ENCODE measurements at regions not wholly inside any gene's neighbourhood (a gene's known extent, or its start where the extent isn't known, plus 50 kb on each side); places are given as distances from the start of the nearest gene placed in this dataset.
A peak's percentile ranks its signal among the peaks of the same experiment; 100 is the strongest.

GRCh38 chr15:35161694-35162093 is 76.6 kb upstream of the NANOGP8 start:
- no peak for DNase-seq

- no peak for DNase-seq
These were observed 74.1 kb upstream of the NANOGP8 start for GRCh38 chr15:35159170-35159569.

GRCh38 chr15:35151782-35152181 is 66.7 kb upstream of the NANOGP8 start:
- no peak for DNase-seq

- DNase-seq: no peak
These were observed 66.3 kb upstream of the NANOGP8 start for GRCh38 chr15:35151381-35151780.

DNA sequence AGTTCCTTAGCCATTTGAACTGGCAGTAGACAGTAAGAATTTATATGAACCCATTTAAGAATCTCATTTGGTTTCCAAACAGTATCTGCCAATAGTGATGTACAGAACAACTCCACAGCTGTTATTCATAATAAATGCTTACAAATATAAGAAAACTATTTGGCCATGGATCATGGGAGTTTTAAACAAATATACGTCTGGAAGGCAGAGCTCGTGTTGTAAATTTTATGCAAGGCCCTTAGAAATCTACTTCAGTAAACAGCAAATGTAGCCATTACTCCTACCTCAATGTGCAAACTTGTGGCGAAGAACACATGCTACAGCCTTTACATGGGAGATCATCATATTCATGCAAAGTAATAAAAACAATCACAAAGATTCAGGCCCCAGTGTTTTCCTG is 65.3 kb upstream of the NANOGP8 start:
- DNase-seq: peak; percentile 41

GRCh38 chr15:35145336-35145735 is 60.2 kb upstream of the NANOGP8 start:
- DNase-seq: no peak

GRCh38 chr15:35142578-35142977 is 57.5 kb upstream of the NANOGP8 start:
- no peak for DNase-seq

GRCh38 chr15:35141743-35142471 is 56.8 kb upstream of the NANOGP8 start:
- DNase-seq: peak; percentile 13

GRCh38 chr15:35139822-35140221 is 54.7 kb upstream of the NANOGP8 start:
- DNase-seq: no peak

- no peak for DNase-seq
These were observed 52.1 kb upstream of the NANOGP8 start for GRCh38 chr15:35137190-35137574.

- no peak for DNase-seq
These were observed 51.5 kb upstream of the NANOGP8 start for GRCh38 chr15:35136321-35137189.

All from muscle of arm (tissue), 1 donor.